GM18511 (cell line): ENCODE measurements at regions not wholly inside any gene's neighbourhood (a gene's known extent, or its start where the extent isn't known, plus 50 kb on each side); places are given as distances from the start of the nearest gene placed in this dataset.
"Not testable (repeated sequence)": the region's sequence is repeated elsewhere in the genome, so short reads cannot be mapped to it uniquely, and the experiment has no call there.

Experiments
- ATAC-seq: cut with Tn5 transposase; IDR thresholded peaks from one replicate; pipeline ENCODE4 v1.9.1; 2021; ENCODE audit warnings: mild to moderate bottlenecking, moderate library complexity; ENCODE audit not compliant: unreplicated experiment

DNA sequence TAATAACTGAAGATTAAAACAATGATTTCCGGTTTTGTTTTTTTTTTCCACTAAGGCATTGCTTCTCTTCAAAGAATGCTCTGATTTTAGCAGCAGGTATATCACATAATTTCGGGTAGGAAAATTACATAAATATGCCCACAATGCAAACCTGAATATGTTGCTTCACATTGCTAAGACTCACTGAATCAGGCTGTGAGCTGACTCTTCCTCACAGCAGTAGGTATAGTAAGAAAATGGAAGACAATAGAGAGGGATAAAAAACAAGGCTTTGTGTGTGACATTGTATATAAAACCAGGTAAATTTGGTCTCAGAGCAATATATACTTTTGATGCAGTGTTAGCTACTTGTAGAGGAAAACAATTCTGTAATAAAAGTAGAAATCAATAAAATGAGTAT, 1355.0 kb downstream of the OLFM4 start:
- no peak for ATAC-seq

DNA sequence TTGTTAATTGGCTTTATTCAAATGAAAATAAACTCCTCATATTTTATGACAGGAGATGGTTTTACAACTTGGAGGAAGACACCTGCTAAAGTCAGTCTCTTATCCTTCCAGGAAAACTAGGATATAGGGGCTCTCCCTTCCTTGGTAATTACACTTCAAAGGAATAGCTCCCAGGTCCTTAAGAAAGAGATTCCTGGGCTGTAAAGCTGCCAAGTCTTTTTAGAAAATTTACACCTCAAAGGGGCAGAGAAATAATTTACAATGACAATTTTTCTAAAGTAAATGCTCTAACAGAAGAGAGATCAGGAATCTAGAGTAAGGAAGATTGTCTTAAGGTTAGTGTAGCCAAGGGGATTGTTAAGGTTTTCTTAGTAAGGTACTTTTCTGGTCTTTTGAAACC, 1359.0 kb downstream of the OLFM4 start:
- no peak for ATAC-seq

DNA sequence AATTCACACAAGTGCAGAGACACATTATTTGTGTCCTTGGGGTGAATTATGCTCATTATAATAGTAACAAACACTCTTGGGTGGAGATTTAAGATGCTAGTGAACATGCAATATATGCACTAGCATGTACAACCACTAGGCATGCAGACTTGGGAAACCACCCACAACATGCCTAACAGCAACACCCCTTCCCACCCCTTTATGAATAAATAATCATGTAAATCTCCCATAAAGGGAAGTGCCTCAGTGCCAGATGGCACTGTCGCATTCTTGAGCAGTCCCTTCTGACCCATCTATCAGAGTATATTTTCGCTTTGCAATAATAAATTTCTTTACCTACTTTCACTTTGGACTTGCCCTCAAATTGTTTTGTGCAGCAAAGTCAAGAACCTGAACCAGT, 1362.2 kb downstream of the OLFM4 start:
- ATAC-seq = no peak

DNA sequence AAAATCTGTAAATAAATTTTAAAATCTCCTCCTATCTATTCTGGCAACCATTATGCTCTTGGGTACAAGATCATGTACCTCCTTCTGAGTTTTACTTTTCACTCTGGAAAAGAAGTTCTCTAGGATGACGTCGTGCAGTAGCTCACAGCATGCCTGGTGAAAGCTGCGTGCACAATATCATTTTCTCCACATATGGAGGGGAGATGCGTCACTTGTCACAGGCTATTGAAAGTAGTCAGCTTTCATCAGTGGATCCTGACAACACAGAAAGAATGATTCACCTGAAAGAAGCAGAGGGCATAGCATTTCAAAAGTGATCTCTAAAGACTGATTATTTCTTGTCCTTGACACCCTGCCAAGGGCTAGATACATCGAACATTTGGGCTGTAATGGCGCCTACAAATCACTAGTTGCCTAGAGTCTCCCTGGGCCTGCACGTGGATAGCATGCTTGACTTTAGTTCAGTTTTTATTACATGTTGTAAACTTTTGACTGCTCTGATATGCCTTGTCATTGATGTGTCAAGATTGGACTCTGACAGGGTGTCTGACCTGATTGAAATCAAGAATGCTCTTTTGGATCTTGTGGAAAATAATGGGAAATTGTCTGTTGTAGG, 1365.6 kb downstream of the OLFM4 start:
- ATAC-seq = no peak

DNA sequence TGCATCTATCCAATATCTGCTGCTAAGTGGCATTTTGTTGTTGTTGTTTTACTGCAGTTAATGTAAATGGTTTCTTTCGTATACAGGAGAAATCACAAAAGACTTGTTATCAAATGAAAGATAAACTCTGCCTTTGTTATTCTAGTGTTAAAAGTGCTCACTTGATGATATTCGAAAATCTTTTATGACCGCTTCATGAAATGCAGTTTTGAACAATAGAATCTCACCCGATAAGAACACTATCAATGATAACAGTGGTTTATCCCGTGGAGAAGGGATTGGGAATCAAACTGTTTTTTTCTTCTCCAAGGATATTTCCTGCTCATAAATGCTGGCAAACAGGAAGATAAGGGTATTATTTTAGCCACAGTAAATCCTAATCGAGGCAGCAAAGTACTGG, 1366.3 kb downstream of the OLFM4 start:
- no peak for ATAC-seq

DNA sequence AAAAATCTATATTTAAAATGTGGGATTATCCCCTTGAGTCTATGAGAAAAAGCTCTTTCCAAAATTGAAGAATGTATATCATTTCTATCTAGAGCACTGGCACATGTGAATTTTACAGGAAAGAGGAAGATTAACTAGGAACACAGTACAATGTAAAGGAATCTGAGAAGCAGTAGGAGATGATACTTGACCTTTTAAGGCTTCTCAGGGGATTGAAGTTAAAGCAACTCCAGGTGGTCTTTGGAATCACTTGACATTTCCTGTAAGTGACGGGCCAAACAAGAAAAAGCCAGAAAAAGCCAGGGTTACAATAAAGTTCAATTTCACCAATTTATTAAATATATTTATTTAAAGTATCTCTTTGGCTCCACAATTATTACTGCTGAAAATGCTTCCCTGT, 1373.9 kb downstream of the OLFM4 start:
- no peak for ATAC-seq

DNA sequence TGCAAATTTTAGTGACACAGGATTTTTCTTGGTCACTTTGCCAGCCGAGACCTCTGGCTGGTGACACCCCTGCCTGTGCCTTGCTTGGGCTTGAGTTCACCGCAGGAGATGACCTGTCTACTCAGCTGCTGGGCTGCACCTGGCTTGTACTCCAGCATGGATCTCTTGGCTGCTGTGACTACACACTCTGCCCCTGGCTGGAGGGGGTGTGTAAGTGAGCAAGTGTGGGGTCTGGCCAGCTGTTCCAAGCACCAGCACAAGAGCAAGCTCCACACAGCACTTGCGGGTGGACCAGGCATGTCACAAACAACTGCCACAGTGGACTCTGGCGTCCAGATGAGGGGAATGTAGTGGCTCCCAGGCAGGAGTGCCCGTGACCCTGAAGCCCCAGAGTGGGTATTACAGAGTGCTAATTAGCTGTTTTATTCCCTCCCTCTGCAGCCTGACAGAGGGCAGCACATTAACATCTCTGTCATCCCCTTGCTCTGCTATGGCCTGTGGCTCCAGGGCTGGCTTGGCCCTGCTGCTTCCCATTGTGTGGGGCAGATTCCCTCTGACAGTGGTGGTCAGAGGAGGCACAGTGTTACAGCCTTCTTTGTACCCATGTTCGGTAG, 1387.2 kb downstream of the OLFM4 start:
- ATAC-seq = no peak

DNA sequence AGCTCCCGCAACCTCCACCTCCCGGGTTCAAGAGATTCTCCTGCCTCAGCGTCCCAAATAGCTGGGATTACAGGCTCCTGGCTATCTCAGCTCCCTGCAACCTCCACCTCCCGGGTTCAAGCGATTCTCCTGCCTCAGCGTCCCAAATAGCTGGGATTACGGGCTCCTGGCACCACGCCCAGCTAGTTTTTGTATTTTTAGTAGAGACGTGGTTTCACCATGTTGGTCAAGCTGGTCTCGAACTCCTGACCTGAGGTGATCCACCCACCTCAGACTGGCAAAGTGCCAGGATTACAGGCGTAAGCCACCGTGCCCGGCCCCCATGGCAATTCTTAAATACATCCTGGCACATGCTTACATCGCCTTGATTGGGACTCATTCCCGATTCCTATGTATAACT, 1394.3 kb downstream of the OLFM4 start:
- ATAC-seq = not testable (repeated sequence)

DNA sequence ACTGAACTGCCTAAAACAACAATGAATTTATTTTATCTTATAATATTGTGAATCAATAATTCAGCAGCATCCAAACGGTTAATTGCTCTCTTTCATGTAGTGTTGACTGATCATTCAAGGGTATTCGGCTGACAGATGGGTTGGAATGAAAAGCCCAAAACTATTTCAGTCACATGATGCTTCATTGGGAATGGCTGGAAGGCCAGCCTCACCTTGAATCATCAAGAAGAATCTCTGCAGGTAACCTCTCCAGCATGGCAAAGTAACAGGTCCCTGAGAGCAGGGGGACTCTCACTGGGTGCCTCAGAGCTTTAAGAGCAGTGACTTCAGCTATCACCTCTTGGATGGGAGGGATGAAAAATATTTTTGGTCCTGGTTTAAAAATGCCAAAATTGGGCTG, 1395.7 kb downstream of the OLFM4 start:
- no peak for ATAC-seq

DNA sequence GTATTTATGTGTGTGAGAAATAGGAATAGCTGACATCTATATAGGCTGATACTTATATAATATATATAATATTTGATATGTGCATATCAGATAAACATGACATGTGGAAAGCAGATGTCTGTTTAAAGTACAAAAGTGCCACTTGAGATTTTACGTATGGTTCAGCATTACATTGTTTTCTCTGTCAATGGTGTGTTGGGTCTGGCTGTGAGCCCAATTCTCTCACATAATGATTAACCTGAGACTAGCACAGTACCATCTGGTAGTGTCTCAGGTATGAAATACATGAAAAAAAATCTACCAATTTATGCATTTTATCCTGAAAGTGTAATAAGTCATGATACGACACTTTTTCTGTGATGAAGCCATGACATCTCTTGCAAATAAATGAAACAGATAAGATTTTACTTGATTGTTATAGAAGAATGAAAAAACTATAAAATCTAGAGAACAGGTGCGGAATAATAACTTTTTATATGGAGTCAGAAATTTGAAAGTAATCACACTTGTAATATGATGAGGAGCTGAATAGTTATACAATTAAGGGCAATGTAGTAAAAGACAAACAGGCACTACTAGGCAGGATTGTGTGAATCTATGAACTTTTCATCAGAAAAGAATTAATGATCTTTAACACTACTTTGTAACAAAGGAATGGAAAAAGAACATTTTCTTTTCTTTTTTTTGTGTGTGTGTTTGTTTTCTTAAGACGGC, 1405.0 kb downstream of the OLFM4 start:
- ATAC-seq = no peak

DNA sequence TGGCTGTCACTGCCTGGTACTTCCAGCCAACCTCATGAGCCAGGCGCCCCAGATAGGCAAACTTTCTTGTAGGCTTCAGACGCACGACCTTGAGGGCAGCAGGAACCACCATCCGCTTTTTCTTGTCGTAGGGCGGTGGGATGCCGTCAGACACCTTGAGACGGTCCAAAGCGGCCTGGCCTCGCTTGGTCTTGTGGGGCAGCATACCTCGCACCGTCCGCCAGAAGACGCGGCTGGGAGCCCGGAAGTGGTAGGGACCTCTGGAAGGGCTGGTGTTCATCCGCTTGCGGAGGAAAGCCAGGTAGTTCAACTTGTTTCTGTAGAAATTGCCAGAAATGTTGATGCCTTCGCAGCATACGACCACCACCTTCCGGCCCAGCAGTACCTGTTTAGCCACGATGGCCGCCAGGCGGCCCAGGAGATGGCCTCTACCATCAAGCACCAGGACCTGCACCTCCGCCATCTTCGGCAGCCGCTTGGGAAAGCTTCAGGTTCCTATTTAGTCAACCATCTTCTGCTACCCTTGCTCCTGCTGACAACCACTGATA, 1412.3 kb downstream of the OLFM4 start:
- ATAC-seq = not testable (repeated sequence)

DNA sequence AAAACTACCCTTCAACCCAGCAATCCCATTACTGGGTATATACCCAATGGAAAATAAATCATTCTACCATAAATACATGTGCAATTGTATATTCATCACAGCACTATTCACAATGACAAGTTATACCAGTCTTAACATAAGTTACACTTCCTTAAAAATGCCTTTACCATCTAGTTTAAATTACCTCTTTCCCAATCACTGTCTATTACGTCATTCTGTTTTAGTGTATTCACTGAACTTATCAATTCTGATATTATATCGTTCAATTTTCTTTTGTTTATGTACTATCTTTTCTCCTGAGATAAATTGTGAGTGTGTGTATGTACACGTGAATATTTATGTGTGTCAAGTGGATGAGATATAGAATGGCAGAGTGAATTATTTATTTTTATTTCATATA, 1416.8 kb downstream of the OLFM4 start:
- ATAC-seq = no peak

DNA sequence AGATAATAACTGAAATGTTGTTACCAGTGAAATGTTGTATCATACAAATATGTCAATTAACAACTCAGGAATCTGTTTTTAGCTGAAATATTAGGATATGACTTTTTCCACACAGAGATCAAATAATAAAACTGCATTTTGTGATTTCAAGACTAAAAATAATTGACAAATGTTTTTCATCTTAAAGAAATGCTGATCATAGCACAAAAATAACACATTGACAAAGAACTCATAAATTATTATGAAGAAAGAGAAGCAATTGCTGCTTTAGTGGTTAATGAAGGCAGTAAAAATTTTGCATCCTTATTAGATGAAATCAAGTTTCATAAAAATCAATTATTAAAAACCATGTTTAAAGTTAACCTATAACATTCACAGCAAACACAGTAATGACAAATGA, 1417.3 kb downstream of the OLFM4 start:
- no peak for ATAC-seq

DNA sequence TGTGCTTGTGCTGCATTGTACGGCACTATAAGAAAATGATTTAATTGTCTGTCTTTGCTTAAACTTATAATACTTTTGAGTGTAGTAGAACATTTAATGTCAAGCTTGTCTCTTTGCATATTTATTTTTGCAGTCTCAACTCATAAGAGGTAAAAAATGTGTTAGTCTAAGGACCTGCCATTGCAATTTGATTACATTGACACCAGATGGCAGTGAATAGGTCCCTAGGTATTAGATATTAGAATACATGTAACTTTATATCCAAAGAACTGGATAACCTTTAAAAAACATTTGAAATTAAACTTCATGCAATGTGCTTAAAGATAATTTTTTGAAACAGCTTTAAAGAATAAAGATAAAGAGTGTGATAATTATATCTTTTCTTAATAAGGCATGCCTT, 1421.3 kb downstream of the OLFM4 start:
- no peak for ATAC-seq

DNA sequence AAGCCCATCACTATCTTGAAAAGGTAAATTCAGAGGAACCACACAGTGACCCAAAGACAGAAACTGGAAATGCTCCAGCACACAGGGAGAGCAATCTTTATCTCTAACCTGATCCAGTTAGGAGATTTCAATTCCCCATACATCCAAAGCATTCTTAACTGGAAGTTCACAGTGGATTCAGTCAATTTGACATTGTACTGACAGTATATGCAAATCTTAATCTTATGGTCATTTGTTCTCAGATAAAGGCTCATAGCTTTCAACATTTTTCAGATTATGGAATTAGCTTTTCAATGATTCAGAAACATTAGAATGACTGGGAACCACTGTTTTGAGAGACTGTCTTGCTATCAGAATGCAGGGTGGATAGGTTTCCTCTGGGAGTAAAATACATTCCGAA, 1455.6 kb downstream of the OLFM4 start:
- ATAC-seq = no peak

DNA sequence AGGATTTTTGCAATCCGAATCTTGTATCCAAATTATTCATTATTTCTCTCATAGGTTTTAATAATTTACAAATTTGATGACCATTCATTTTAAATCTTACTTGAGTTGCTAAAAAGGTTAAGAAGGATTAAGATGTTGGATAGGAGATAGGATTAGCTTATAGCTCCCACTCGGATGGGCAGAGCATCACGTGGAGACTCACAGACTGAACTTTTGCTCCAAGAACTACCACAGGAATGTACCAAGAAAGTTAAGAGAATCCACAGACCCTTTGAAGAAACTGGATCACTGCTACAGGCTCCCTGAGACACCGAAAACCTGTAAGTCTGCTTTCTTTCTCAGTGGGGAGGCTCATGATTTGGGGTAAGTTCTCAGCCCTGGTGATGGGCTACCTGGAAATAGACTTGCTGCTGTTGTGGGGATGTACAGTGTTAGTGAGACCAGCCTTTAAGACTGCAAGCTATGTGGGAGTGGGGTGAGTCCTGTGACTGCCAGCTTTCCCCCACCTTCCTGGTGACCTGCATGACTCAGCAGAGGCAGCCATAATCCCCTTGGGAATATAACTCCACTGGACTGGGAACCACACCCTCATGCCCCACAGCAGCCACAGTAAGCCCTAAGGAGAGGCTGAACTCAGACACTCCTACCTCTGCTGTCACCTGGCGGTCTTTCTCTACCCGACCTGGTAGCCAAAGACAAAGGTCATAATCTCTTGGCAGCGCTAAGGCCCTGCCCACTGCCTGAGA, 1458.0 kb downstream of the OLFM4 start:
- ATAC-seq = no peak

DNA sequence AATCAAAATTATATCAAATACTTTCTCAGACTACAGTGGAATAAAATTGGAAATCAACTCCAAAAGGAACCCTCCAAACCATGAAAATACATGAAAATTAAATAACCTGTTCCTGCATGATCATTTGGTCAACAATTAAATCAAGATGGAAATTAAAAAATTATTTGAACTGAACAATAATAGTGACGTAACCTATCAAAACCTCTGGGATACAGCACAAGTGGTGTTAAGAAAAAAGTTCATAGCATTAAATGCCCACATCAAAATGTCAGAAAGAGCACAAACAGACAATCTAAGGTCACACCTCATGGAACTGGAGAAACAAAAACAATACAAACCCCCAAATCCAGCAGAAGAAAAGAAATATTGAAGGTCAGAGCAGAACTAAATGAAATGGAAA, 1460.7 kb downstream of the OLFM4 start:
- ATAC-seq = no peak

DNA sequence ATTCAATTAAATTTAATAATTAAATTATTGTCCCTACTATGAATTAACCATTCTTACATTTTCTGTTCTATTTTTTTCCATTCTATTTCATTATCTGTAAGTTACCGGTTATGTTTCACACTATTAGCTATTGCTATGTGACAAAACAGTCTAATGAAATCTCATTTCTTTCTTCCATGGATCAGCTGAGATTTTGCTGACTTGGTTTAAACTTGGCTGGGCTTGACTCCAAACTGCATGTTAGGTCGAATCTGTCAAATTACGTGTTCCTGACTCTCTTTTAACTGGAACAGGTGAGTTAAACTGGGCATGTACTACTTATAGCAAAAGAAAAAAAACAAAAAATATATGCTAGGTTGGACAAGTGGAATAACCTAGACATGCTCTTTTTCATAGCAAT, 1464.4 kb downstream of the OLFM4 start:
- no peak for ATAC-seq

DNA sequence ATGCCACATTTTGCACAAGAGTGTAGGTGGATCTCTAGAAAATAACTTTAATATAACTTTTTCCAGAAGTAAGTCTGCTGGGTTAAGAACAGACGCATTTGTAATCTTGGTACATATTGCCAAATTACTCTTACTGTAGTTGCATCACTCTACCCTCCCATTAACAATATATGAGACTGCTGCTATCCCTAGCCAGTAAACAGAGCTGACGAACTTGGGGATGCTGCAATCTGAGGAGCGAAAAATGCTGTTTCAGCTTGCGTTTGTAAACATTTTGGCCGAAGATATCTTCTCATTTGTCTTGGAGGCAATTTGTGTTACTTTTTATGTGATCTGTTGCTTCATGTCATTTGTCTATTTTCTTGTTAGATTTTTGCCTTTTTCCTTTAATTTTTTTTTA, 1482.8 kb downstream of the OLFM4 start:
- no peak for ATAC-seq

DNA sequence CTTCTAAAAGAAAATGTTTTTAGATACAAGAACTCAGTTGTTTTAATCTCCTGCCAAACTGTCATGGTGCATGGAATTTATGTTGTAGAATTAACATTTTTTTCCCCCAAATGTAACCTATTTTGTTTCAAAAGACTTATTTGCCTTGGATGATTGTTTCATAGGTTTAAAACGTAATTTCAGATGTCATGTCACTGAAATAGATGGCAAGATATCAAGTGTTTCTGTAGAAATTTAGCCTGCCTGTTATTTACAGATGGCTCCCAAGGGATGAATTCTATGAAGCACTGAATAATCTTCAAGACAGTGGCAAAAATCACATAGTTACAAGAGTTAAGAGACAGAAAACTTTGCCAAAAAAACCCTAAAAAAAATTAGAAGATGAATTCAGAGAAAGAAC, 1484.6 kb downstream of the OLFM4 start:
- no peak for ATAC-seq

DNA sequence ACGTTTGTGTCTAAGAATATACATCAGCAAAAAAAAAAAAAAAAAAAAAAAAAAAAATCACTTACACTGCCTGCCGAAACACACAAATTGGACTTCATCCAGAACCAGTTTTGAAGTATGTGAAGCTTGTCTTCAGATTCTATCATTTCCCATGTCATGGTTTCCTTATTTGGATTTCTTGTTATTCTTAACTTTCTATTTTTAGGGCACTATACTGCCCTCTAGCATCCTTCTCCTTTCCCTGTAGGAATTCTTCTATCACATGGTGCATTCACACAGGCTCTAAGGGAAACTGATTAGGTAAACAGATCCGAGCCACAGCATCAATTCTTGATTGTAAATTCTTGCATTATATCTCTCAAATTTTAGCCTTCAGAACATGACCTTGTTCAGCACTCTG, 1507.5 kb downstream of the OLFM4 start:
- ATAC-seq = no peak

DNA sequence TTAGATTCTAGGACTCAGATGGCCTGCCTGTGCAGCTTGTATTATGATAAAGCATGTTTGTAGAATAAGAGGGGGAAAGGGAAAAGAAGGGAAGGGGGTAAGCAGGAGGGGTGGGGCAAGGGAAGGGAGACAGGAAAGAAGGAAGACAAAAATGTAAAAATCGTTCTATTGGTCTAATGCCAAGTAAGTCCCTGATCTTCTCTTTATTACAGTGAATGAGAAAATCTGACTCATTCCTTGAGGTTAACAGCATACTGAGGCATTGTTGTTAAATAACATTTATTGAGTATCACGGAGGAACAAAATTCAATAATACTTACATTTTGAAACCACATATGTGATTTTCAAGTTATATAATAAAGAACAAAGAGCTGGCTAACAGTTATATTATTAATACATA, 1534.7 kb downstream of the OLFM4 start:
- no peak for ATAC-seq
